Stimulated activated CD4-positive, alpha-beta T cell treated with anti-CD3 and anti-CD28 coated beads, Interleukin-1b, Interleukin-23, amount 100 ng/mL, for 48 hours (primary cell): ENCODE measurements at regions not wholly inside any gene's neighbourhood (a gene's known extent, or its start where the extent isn't known, plus 50 kb on each side); places are given as distances from the start of the nearest gene placed in this dataset.

Source experiments
- DNase-seq: peaks from one replicate; pipeline ENCODE4 v3.0.0-alpha.2; 2020

DNA sequence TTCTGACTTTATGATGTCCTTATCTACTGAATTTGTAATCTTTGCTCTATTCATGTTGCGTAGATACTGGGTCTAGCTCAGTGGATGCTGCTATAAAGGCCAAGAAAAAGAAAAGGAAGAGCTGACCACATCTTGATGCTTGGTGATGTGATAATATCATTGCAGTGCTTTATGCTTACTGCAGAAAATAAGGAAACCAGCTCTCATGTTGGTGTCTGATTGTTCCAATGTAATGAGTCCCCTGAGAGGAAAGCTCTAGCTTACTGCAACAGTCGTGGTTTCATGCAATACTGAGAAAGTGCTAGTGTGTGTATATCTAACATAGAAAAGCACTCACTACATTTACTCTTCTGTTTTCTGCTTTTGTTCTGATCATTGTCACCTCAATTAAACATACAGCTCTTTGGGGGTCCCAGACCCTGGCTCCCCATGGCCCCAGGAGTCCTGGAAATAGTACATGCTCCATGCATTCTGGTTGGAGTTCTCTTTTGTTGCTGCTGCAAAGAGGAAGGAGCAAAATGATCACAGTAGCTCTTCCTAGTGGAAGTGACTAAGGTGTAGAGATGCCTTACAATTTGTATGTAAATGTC is 338.8 kb downstream of the CYRIA start:
- no peak for DNase-seq

DNA sequence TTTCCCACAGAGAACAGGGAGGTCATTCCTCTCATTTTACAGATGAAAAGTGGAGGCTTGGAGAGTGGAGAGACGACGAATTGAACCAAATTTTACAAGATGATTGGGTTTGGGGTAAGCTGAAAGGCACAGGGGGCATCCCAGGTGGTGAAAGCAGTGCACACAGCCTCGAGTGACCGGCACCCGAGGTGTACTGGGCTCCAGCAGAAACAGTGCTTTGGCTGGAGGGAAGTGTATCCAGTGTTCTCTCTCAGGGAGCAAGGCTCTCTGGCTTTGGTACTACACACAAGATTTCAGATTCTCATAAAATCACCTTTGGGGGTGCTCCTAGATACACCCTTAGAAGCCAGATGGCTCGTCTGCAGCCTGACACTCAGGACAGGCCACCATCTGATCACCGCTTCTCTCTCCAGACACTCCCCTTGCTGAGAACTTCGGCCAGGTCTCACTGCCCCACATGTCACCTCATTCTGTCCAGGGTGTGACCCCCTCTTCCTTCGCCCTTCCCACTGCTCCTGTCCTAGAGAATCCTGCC is 339.6 kb downstream of the CYRIA start:
- no peak for DNase-seq

DNA sequence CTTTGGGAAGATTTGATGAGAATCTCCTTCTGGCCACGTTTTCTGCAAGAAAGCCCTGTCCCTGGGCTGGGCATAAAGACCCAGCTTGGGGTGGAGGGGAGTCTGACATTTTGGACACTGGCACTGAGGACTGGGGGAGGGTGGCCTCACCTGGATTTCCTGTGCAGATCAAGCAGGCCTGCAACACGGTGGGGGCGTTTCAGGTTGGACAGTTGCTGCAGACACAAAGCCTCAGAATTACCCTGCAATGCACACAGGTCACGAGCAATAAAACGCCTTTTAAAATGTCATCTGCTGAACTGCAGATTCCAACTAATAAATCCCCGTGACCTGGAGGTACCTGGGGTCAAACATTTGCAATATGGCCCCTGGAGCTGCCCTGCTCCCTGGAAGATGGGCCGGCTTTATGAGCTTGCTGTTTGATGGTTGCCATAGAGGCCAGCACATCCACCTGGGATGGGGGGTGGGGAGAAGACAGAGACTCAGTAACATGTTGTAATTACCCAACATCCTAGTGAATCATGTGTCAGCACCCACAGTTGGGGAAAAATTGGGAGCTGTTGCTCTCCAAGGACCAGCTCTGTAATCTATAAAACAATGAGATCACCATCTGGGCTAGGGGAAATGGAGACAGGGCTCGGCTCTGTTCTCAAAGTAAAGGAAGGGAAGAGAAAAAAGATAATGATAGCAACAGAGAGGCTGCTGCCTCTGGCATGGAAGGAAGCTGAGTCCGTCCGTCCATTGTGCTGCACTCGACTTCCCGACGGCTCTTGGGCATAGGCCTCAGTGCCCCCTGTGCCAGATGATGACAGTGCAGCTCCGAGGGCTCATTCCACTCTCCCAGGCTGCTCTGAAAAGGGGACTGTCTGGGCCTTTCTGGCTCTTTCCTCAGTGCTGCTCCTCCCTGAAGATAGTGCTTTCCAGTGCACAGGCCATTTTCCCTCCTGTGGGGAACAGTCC is 340.3 kb downstream of the CYRIA start:
- DNase-seq, result no peak

DNA sequence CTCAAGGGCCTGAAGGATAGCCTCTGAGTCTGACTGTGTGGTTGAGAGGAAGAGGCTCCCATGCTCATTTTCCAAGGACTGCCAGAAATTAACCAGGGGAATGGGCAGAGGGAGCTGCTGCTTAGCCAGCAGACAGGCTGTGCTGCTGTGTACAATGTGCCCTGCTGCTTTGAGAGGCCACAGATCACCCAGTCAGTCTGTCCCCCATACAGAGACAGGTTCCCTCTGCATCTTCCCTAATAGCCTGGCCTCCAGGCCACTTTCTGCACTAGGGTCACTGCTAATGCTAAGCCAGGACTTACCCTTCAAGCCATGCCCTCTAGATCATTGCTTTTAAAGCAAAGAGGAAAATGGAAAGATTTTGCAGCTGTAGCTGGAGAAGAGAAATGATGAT is 341.1 kb downstream of the CYRIA start:
- no peak for DNase-seq

DNA sequence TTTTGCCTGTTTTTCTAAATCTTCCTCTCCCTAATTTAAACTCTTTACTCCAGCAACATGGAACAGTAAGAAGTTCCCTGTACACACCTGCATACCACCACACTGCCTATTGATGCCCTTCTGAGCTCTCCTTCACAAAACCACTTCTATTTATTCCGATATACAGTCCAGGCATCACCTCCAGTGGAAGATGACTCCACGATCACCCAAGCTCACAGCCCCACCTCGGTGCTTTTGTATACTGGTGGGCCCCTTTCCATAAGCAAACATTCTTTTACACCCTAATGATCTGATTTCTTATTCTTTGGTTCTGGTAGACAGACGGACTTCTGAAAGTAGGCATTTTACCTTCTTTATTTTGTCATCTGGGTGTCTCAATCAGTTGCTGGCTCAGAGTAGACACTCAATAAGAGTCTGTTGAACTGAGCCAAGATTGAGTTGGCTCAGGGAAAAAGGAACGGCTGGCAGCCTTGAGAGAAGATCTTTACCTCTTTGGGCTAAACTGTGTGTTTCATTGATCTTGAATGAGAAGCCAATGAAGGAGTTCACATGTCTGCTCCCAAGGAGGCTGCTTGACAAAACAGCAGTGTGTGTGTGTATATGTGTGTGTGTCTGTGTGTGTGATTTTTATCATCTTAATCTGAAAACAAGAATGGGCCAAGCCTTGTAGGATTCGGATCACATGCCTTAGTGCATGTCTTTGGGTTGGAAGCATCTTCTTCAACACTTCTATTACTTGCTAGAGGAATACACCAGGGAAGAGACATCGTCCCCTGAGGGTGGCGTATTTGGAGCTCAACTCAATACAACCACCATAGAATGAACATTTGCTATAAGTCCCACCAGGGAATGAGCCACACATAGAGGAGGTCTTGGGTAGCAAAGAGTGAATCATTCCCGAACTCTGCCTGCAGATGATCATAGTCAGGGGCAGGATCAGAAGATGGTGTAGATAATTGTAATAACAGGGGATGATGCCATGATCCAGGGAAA is 341.8 kb downstream of the CYRIA start:
- DNase-seq, result no peak

DNA sequence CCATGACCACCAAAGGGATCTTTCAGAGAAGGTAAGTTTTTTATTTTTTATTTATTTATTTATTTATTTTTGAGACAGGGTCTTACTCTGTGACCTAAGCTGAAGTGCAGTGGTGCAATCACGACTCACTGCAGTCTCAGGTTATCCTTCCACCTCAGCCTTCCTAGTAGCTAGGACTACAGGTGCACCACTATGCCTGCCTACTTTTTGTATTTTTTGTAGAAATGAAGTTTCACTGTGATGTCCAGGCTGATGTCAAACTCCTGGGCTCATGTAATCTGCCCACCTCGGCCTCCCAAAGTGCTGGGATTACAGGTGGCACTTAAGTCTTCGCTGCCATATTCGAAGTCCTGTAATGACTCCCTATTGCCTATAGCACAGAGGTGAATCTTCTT is 342.5 kb downstream of the CYRIA start:
- DNase-seq, result no peak

DNA sequence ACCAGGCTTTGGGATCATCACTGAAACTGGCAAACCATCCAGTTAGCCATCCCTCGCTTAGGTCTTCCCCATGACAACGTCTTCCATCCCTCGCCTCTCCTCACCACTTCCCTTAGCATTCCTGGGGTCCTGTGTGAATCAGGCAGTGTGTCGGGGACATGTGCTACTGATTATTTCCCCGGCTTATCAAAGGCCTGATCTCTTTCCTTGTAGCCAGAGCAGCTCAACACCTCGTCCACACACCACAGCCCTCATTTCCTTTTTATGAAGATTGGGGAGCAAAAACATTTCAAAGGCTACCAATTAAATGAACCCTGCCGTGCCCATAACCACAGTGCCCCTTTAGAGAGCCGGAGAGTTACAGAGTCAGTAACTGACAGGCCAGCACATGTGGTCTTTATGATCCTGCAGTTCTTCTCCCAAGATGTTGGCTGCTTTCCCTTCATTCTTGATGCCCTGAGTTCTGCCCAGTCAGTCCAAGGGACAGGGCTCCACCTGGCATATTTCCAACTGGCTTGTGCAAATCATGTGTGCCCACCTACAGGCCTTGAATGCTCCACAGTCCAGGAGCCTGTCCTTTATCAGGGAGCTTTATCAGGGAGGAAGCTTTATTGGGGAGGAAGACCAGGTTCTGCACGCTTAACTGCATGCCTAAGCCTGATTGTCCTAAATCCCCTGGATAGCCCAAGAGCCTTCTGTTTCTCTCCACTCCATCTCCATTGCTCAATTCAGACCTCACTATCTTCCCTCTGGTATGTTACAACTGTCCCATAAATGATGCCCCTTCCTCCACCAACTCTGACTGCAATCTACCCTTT is 343.1 kb downstream of the CYRIA start:
- no peak for DNase-seq

DNA sequence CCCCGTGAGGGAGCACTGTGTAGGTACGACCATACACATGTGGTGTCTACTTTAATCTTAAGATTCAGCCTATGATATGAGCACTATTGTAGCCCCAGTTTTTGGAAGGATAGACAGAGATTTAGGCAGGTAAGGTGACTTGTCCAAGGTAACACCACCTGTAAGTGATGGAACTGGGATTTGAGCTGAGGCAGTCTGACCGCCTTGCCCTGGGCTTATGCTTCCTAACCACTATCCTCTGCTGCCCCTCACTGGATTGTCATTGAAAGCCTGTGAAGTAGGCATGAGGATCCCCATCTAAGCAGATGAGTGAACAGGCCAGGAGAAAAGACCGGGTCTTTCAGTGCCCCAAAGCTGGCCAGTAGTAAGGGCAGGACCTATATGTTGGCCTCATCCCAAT is 343.8 kb downstream of the CYRIA start:
- DNase-seq, result no peak

DNA sequence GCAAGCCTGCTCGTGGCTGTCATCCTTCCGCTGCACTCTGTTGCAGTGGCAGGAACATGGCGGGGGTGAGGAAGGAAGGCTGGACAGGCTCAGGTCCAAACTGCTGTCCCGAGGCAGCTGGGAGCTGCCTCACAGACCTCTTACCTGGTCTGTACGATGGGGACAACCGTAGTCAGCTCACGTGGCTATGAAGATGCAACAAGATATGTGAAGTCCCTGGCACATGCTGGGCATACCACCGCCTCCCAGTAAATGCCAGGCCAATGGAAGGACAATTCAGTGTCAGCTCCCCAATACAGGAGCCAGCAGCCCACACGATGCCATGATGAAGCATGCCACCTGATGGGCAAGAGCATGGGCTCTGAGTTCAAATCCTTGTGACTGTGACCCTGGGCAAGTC is 344.4 kb downstream of the CYRIA start:
- no peak for DNase-seq

DNA sequence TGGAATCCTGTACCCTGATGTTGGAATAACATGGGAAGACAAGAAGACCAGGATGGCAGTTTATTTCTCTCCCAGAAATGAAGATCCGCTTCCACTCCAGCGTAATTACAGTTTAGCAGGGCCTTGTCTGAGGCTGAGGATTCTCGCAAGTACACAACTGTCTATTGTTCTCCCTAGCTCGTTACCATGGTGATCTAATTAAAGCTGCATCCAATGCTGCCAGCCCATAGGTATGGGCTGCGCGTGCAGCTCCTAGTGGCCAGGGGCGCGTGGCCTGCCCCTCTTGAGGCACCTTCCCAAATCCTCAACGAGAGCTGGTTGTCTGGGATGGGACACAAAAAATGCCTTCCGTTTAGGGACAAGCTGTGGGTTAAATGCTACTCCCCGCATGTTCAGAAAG is 344.9 kb downstream of the CYRIA start:
- DNase-seq, result no peak

DNA sequence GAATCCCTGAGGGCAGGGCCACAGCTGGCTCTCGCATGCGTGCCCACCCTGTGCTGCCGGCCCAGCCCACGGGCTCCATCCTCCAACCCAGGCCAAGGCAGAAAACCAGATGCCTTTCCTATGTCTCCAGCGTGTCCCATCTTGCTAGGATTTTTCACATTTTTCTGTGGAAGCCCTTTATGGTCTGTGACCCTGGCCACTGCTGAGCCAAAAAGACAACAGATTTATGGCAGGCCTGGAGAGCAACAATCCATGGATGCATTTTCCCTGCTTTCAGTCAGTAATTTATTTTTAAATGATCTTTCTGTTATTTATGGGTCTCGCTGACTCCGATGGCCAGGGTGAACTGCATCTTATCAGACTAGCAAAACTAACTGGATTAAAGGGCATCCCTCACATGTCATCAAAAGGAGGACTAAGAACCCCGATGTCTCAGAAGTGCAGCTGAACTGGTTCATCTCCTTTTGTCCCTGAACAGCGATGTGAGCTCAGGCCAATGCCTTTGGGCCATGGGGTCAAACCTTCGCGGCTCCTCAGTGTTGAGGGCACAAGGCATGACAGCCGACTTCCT is 346.0 kb downstream of the CYRIA start:
- DNase-seq, result no peak

DNA sequence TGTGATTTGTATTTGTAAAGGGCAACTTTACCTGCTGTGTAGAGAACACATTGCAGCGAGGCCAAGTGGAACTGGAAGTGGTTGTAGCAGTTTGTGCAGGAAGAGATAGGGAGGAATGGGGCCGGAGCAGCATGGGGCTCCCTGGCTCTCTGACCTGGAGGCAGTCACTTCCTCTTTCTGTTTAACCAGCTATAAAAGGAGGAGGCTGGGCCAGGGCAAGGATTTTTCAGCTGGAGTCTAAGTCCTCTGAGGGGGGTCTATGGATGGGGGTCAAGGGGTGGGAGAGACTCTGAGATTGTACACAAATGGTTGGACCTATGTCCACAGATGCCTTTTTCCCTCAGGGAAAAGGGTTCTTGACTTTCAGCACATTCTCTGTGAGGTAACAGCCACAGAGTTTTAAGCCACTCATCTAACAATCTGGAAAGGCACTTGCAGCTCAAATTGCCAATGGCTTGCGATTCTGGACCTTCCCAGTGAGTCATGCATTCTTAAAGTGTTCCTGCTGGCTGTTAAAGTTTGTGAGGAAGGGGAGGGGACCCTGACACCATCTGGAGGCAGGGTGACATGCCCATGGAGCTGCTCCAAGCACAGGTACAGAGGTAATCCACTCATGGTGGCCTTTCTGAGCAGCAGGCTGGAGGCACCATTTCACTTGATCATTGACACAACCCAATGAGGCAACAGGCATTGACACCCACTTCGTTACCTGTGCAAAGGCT is 347.0 kb downstream of the CYRIA start:
- DNase-seq, result no peak

DNA sequence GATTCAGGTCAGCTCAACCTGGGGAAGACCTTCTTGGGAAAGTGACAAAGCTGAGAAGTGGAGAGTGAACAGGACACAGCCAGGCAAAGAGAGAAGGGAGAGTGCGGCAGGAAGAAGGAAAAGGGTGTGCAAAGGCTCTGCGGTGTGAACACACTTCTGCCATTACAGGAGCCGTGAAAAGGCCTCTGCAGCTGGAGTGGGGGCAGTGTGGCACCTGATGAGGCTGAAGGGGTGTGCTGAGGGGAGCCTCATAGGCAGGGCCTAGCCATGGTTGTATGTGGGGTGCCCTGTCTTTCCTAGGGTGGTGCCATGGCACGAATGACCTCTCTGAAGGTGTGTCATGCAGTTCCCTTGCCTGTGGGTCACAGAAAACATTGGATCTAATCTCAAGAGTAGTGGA is 347.6 kb downstream of the CYRIA start:
- DNase-seq, result no peak

DNA sequence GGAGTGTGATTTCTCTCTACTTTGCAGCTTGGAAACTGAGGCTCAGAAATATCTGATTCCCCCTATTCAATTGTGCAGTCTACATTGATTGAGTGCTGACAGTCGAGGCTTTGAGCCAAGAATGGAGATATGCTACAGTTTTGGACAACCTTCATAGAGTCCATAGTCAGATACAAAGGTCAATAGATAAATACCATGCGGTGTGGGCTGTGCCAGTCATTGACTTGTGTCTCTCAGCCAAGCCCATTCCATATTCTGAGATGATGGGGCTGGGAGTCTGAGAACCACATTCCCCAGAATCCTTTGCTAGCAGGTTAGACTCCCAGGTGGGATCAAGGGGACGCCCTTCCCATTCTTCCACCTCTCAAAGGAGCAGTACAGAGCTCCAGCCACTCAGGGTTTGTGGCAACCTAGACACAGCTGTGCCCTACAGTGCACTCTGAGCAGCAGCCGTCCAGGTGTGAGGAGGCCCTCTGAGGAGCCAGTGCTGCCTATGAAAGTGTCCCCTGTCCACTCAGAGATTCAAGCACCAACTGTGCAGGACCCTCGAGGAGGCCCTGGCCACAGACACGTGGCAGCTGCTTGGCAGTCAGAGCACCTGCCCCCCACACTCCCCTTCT is 348.3 kb downstream of the CYRIA start:
- DNase-seq, result no peak

DNA sequence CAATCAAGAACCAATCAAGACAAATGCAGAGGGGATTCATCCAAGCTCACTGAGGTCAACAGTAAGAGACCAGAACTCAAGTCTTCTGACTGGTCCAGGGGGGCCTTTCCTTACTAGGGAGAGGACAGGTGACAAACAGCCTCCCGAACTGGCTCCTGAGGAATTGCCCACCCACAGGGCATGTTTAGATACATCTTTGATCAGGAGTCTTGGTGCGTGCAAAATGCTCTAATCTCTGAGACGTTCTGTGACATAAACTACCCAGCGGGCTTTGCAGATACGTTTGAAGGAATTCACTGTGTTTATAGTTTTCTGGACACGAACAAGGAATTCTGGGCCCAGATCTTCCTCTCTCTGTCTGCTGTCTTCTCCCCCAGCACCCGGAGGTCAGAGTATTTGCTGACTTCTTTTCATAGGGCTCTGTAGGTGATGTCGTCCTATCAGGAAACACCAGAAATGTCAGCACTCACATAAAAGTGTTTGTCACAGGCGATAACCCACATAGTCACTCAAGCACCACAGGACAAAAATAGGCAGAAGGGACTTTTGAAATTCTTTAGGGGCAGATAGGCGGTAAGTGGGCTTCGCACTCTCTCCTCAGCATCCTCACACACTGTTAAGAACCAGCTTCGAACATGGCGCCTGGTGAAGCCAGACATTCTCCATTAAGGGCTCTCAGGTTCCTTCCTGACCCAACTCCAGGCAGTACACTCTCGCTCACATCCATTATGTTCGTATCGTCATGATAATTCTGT is 349.0 kb downstream of the CYRIA start:
- DNase-seq, result no peak

DNA sequence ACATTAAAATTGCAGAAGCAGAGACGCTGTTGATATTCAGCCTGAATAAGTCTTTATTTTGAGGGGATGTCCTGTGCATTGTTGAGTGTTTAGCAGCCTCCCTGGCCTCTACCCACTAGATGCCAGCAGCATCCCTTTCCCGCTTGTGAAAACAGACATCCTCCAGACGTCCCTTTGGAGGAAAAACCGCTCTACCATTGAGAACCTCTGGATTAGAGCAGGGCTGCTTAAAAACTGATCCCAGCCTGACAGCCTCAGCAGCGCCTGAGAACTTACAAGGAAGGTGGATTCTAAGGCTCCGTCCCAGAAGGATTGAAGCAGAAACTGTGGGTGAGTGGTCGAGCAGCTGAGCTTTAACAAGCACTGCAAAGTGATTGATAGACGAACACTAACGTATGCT is 349.7 kb downstream of the CYRIA start:
- DNase-seq, result no peak

DNA sequence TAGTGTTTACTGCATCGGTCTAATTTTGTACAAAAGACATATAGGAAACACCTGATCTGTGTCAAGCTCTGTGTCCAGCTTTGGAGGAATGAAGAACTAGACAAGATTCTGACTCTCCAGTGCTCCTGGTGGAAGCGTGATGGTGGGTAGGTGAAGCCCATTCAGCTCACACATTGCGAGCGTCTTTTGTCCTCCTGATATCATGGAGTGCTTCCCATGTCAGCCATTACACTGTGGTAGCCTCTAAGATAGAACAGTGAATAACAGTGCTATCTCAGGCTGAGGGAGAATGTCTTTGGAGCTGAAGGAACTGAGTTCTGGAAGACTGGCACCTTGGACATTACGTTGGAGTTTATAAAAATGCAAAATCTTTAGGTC is 350.2 kb downstream of the CYRIA start:
- DNase-seq, result no peak

DNA sequence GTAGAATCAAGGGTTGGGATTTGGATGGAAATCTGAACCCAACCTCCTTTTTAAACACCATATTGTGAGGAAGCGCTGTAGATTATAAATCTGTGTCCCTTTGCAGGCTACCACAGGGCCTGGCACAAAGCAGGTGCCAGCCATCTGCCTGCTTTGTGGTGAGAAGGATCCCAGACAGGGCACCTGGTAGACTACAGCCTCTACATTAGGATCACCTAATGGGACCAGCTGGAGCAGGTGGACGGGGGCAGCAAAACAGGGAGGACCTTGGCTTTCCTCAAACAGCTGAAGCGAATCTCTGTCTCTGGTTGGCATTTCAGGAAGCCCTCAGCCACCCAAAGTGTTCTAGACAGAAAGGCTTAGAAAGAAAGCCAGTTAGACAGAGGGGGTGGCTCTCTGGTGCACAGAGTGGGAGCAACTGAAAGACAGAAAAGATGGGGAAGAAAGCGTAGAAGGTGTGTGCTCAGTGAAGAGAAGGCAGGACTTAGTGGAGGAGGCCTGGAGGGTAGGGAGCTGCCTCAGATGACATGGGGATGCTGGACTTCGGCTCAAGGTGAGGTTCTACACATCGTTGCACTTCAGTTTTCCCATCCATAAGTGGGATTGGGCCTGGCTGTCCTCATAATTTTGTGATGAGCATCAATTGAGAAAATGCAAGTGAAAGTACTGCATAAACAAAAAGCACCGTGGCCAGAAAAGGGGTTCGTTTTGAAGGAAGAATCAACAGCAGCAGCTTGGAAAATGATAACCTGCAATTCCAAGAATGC is 350.8 kb downstream of the CYRIA start:
- no peak for DNase-seq

DNA sequence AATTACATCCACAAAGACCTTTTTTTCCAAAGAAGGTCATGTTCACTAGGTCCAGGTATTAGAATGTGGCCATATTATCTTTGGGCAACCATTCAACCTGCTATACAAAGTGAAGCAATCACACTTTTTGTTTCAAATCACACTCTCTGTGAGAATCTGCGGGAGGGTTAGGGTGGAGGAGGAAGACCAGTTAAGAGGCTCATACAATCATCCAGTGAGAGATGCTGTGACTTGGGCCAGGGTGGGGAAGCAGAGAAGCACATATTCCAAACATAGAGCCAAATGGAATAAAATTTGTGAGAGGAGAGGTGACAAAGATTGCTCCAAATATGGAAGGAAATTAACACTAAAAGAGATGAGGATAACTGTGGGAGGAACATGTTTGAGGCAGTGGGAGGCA is 351.6 kb downstream of the CYRIA start:
- DNase-seq, result no peak
